ENCODE measurements at regions not wholly inside any gene's neighbourhood (a gene's known extent, or its start where the extent isn't known, plus 50 kb on each side); places are given as distances from the start of the nearest gene placed in this dataset.
A peak's percentile ranks its signal among the peaks of the same experiment; 100 is the strongest.

GRCh38 chr6:1518855-1519254 is 90.9 kb upstream of the FOXC1 start:
- TF ChIP-seq, protein P1, sequence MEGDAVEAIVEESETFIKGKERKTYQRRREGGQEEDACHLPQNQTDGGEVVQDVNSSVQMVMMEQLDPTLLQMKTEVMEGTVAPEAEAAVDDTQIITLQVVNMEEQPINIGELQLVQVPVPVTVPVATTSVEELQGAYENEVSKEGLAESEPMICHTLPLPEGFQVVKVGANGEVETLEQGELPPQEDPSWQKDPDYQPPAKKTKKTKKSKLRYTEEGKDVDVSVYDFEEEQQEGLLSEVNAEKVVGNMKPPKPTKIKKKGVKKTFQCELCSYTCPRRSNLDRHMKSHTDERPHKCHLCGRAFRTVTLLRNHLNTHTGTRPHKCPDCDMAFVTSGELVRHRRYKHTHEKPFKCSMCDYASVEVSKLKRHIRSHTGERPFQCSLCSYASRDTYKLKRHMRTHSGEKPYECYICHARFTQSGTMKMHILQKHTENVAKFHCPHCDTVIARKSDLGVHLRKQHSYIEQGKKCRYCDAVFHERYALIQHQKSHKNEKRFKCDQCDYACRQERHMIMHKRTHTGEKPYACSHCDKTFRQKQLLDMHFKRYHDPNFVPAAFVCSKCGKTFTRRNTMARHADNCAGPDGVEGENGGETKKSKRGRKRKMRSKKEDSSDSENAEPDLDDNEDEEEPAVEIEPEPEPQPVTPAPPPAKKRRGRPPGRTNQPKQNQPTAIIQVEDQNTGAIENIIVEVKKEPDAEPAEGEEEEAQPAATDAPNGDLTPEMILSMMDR (IDR thresholded peaks at IDR 0.05): no peak

DNA sequence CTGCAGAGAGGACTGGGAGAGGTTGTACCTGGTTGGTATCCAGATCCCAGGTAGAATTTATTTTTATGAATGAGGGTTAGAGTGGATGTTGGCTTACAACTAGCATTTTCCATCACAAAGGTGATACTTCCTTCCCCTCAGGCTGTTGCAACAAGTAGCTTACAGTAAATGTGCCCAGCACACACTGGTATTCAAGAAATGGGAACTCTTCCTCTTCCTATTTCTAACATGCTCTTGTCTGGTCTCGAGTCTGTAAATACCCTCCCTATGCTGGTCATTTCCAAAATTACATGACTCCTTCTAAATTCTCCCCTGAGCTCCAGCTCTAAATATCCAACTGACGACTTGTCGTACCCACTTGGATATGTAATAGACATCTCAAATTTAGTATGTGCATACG is 90.1 kb upstream of the FOXC1 start:
- TF ChIP-seq, protein P1 (IDR thresholded peaks at IDR 0.05): no peak

DNA sequence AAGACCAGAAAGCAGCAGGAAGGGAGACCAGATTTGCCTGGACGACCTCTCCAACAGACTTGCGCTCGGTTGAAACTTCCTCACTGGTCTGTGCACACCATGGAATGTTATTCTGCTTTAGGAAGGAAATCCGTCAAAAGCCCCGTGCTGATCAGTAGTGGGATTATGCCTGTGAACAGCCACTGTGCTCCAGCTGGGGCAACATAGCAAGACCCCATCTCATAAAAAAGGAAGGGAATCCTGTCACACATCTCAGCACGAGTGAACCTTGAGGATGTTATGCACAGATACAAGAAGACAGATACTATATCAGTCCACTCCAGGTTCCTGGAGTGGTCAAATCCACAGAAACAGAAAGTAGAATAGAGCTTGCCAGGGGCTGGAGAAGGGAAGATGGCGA is 86.9 kb upstream of the FOXC1 start:
- TF ChIP-seq, protein P1 (IDR thresholded peaks at IDR 0.05): no peak

GRCh38 chr6:1524040-1524480 is 85.7 kb upstream of the FOXC1 start:
- TF ChIP-seq, protein P1 (IDR thresholded peaks at IDR 0.05): peak; percentile 75

GRCh38 chr6:1525364-1526038 is 84.2 kb upstream of the FOXC1 start:
- TF ChIP-seq, protein P1 (IDR thresholded peaks at IDR 0.05): no peak

DNA sequence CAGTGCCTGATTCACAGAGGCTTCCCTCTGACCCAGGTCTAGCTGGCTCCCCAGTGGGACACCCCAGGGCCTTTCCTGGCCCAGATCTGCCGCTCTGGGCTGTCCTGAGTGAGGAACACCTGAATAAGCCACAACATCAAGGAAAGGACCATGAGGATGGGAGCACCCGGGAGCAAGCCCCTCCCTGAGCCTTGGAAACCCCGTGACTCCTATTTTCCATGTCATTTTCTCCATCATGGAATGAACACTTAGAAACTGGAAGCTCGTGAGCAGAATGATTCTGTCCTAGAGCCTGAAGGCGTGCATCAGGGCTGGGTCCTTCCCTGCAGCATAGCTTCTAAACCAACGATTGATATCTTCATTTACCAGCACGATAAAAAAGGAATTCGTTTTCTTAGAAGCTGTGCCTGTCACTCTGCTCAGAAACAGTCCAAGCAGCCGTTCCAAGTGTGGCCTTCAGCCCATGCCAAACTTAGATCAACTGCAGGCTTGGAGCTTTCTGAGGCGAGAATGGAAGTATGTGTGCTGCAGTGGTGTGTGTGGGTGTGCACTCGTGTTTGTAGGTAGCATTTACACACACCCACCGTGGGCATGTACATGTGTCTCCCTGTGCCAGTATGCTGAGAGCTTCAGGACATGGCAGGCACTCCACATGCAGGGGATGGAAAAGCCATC is 83.2 kb upstream of the FOXC1 start:
- TF ChIP-seq, protein P1 (IDR thresholded peaks at IDR 0.05): no peak

DNA sequence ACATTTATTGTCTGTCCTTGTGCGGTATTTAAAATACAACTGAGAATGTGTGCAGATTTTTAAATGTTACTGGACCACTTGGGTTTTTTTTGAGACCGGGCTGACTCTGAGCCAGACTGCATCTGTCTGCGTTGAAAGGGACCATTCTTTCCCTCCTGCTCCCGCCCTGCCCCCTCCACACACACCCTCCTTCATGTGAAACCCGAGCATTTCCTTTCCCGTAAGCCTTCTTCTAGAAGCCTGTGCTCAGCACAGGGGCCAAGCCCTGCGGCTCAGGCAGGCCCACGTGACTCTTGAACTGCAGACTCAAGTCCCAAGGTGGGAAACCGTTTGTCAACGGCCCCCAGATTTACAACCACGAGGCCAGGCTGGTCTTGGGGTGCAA is 82.7 kb upstream of the FOXC1 start:
- TF ChIP-seq, protein P1 (IDR thresholded peaks at IDR 0.05): no peak

Measured in LNCAP (cell line).